Suprapubic skin (tissue), 4 donors: ENCODE measurements at regions not wholly inside any gene's neighbourhood (a gene's known extent, or its start where the extent isn't known, plus 50 kb on each side); places are given as distances from the start of the nearest gene placed in this dataset.

Experiments
- EP300 ChIP-seq: sonication (generic); formaldehyde crosslinking; IDR thresholded peaks from one replicate; pipeline ENCODE4 v1.6.1; 2017; ENCODE audit warnings: antibody characterized with exemption
- POLR2AphosphoS5 ChIP-seq, 3 donors: sonication (generic); formaldehyde crosslinking; IDR thresholded peaks; one replicate each; pipeline ENCODE4 v1.6.1; 2017; ENCODE audit warnings: antibody characterized with exemption in 3 of 3
- TF ChIP-seq, protein P1 (sequence below), 2 donors: fragments of 200-600 bp in 1 of 2; fragments of 450-650 bp in 1 of 2; sonication (generic) in 1 of 2; IDR thresholded peaks; one replicate each; pipeline ENCODE4 v1.5.1; 2016 to 2019; ENCODE audit warnings: antibody characterized with exemption in 2 of 2, mild to moderate bottlenecking in 1 of 2, moderate library complexity in 1 of 2

DNA sequence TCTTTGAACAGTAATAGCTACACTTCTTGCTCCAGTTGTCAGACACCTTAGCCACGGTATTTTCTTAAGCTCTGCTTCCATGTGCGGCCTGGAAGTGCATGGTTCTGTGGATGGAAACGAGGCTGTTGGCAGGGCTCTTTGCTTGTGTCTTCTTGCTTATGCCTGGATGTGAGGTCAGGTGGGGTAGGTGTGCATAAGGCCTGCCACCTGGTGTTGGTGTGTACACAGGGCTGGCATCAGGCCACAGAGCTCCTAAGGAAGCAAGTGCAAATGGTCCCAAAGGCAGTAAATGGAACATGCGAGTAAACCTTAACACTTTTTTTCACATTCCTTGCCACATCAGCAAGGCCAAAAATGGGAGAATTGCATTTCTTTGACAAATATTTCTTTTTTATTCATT is 158.1 kb upstream of the GMDS start:
- TF ChIP-seq, protein P1, sequence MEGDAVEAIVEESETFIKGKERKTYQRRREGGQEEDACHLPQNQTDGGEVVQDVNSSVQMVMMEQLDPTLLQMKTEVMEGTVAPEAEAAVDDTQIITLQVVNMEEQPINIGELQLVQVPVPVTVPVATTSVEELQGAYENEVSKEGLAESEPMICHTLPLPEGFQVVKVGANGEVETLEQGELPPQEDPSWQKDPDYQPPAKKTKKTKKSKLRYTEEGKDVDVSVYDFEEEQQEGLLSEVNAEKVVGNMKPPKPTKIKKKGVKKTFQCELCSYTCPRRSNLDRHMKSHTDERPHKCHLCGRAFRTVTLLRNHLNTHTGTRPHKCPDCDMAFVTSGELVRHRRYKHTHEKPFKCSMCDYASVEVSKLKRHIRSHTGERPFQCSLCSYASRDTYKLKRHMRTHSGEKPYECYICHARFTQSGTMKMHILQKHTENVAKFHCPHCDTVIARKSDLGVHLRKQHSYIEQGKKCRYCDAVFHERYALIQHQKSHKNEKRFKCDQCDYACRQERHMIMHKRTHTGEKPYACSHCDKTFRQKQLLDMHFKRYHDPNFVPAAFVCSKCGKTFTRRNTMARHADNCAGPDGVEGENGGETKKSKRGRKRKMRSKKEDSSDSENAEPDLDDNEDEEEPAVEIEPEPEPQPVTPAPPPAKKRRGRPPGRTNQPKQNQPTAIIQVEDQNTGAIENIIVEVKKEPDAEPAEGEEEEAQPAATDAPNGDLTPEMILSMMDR (IDR thresholded peaks at IDR 0.05) = no peak
- TF ChIP-seq POLR2AphosphoS5 (IDR thresholded peaks at IDR 0.05) (no peak), EP300 (no peak)
